ENCODE measurements at regions not wholly inside any gene's neighbourhood (a gene's known extent, or its start where the extent isn't known, plus 50 kb on each side); places are given as distances from the start of the nearest gene placed in this dataset.
"Not testable (repeated sequence)": the region's sequence is repeated elsewhere in the genome, so short reads cannot be mapped to it uniquely, and the experiment has no call there.

GRCh38 chrX:93868289-93868965, 194.4 kb downstream of the FAM133A start:
- no peak for DNase-seq

DNA sequence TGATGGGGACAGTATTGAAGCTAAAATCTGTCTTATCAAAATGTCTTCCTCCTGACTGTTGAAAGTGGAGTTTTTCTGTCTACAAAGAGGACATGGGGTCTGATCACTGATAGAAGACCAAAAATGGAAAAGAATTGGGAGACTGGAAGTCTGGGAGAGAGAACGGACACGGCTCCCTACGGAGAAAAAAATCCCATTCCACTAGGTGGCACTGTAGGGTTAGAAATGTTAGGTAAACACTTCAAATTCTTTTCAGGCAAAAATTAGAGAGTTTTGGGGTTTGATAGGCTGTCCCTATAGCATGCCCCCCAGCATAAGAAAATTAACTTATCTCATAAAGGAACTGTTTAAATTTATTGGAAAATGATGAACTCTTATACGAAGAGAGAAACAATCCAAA, 200.5 kb downstream of the FAM133A start:
- peak in 1 of 6 experiments; percentile 0 for DNase-seq

GRCh38 chrX:93875621-93876282, 201.7 kb downstream of the FAM133A start:
- no peak for DNase-seq

- DNase-seq: not testable (repeated sequence)
Measured at GRCh38 chrX:93921041-93921440, 247.0 kb downstream of the FAM133A start.

GRCh38 chrX:93932471-93933220, 258.6 kb downstream of the FAM133A start:
- no peak for DNase-seq

DNA sequence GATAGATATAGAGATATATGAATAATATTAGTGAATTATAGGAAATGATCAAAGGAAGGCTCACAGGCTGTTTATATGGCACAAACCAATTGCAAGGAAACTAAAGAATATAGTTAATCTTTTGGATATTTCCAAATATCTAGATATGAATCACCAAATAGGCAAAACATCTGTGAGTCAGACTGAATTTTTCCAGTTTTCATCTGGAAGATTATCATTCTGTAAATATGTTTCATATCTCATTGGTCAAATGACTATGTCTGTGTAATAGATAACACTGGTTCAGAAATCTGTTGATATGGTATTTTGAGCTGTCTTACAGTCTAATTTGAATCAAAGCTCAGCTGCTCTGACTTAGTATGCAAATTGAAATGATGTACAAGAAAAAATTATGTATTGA, 303.6 kb downstream of the FAM133A start:
- DNase-seq: no peak

- DNase-seq: no peak
Measured at GRCh38 chrX:93985344-93986307, 311.6 kb downstream of the FAM133A start.

Data from stimulated activated naive CD4-positive, alpha-beta T cell (primary cell).